ENCODE measurements at regions not wholly inside any gene's neighbourhood (a gene's known extent, or its start where the extent isn't known, plus 50 kb on each side); places are given as distances from the start of the nearest gene placed in this dataset.

GRCh38 chr1:60598041-60598910 lies 484.1 kb upstream of the NFIA start:
- DNase-seq (ENCODE audit: low read depth, low spot score) = no peak

GRCh38 chr1:60596791-60597750 lies 485.3 kb upstream of the NFIA start:
- DNase-seq (ENCODE audit: low read depth, low spot score) = no peak

GRCh38 chr1:60591583-60591982 lies 490.8 kb upstream of the NFIA start:
- DNase-seq (ENCODE audit: low read depth, low spot score) = no peak

- DNase-seq (ENCODE audit: low read depth, low spot score) = no peak
These were observed 492.4 kb upstream of the NFIA start for GRCh38 chr1:60589916-60590315.

- no peak for DNase-seq (ENCODE audit: low read depth, low spot score)
These were observed 493.2 kb upstream of the NFIA start for GRCh38 chr1:60589046-60589748.

- no peak for DNase-seq (ENCODE audit: low read depth, low spot score)
These were observed 498.0 kb upstream of the NFIA start for GRCh38 chr1:60584371-60584770.

GRCh38 chr1:60583696-60584095 lies 498.7 kb upstream of the NFIA start:
- DNase-seq (ENCODE audit: low read depth, low spot score) = no peak

- no peak for DNase-seq (ENCODE audit: low read depth, low spot score)
These were observed 500.7 kb upstream of the NFIA start for GRCh38 chr1:60581455-60582220.

- DNase-seq (ENCODE audit: low read depth, low spot score) = no peak
These were observed 503.5 kb upstream of the C1orf87 start for GRCh38 chr1:60577029-60577428.

GRCh38 chr1:60575326-60575977 lies 501.9 kb upstream of the C1orf87 start:
- no peak for DNase-seq (ENCODE audit: low read depth, low spot score)

- DNase-seq (ENCODE audit: low read depth, low spot score) = no peak
These were observed 500.3 kb upstream of the C1orf87 start for GRCh38 chr1:60573726-60574409.

- DNase-seq (ENCODE audit: low read depth, low spot score) = no peak
These were observed 499.6 kb upstream of the C1orf87 start for GRCh38 chr1:60573121-60573520.

- DNase-seq (ENCODE audit: low read depth, low spot score) = no peak
These were observed 498.8 kb upstream of the C1orf87 start for GRCh38 chr1:60572378-60572777.

GRCh38 chr1:60571811-60572210 lies 498.2 kb upstream of the C1orf87 start:
- no peak for DNase-seq (ENCODE audit: low read depth, low spot score)

GRCh38 chr1:60569189-60569588 lies 495.6 kb upstream of the C1orf87 start:
- DNase-seq (ENCODE audit: low read depth, low spot score) = no peak

- DNase-seq (ENCODE audit: low read depth, low spot score) = no peak
These were observed 493.7 kb upstream of the C1orf87 start for GRCh38 chr1:60567256-60567655.

GRCh38 chr1:60564916-60565750 lies 491.6 kb upstream of the C1orf87 start:
- no peak for DNase-seq (ENCODE audit: low read depth, low spot score)

GRCh38 chr1:60563777-60564535 lies 490.4 kb upstream of the C1orf87 start:
- DNase-seq (ENCODE audit: low read depth, low spot score) = no peak

Measured in brain pericyte (primary cell).